ENCODE measurements at regions not wholly inside any gene's neighbourhood (a gene's known extent, or its start where the extent isn't known, plus 50 kb on each side); places are given as distances from the start of the nearest gene placed in this dataset.

GRCh38 chr1:191913260-191913977, 244.8 kb upstream of the RGS18 start:
- DNase-seq = no peak

GRCh38 chr1:191929383-191929782, 228.9 kb upstream of the RGS18 start:
- DNase-seq = no peak

- DNase-seq = no peak
These were observed 214.6 kb upstream of the RGS18 start for GRCh38 chr1:191943684-191944083.

- no peak for DNase-seq
These were observed 204.7 kb upstream of the RGS18 start for GRCh38 chr1:191953526-191953925.

GRCh38 chr1:191959856-191960255, 198.4 kb upstream of the RGS18 start:
- no peak for DNase-seq

GRCh38 chr1:191963286-191963685, 195.0 kb upstream of the RGS18 start:
- no peak for DNase-seq

GRCh38 chr1:191963781-191964455, 194.3 kb upstream of the RGS18 start:
- DNase-seq = no peak

- DNase-seq = no peak
These were observed 189.0 kb upstream of the RGS18 start for GRCh38 chr1:191969290-191969689.

- no peak for DNase-seq
These were observed 188.1 kb upstream of the RGS18 start for GRCh38 chr1:191970116-191970515.

- no peak for DNase-seq
These were observed 186.8 kb upstream of the RGS18 start for GRCh38 chr1:191971447-191971846.

- DNase-seq = no peak
These were observed 184.3 kb upstream of the RGS18 start for GRCh38 chr1:191974004-191974403.

GRCh38 chr1:191977874-191978506, 180.3 kb upstream of the RGS18 start:
- DNase-seq = no peak

GRCh38 chr1:191984856-191985255, 173.4 kb upstream of the RGS18 start:
- DNase-seq = no peak

GRCh38 chr1:191992118-191992517, 166.1 kb upstream of the RGS18 start:
- no peak for DNase-seq

GRCh38 chr1:191993549-191993948, 164.7 kb upstream of the RGS18 start:
- DNase-seq = no peak

- no peak for DNase-seq
These were observed 156.2 kb upstream of the RGS18 start for GRCh38 chr1:192002063-192002462.

- no peak for DNase-seq
These were observed 154.8 kb upstream of the RGS18 start for GRCh38 chr1:192003295-192004077.

- no peak for DNase-seq
These were observed 152.3 kb upstream of the RGS18 start for GRCh38 chr1:192005976-192006375.

- DNase-seq = no peak
These were observed 149.9 kb upstream of the RGS18 start for GRCh38 chr1:192008281-192008825.

GRCh38 chr1:192010406-192010805, 147.9 kb upstream of the RGS18 start:
- no peak for DNase-seq

GRCh38 chr1:192011525-192011924, 146.7 kb upstream of the RGS18 start:
- DNase-seq = no peak

- no peak for DNase-seq
These were observed 135.4 kb upstream of the RGS18 start for GRCh38 chr1:192022827-192023226.

- DNase-seq = no peak
These were observed 133.4 kb upstream of the RGS18 start for GRCh38 chr1:192024881-192025280.

Data from NCI-H510A treated with DMSO at 0.1 percent for 48 hours (cell line).